ENCODE measurements at regions not wholly inside any gene's neighbourhood (a gene's known extent, or its start where the extent isn't known, plus 50 kb on each side); places are given as distances from the start of the nearest gene placed in this dataset.

DNA sequence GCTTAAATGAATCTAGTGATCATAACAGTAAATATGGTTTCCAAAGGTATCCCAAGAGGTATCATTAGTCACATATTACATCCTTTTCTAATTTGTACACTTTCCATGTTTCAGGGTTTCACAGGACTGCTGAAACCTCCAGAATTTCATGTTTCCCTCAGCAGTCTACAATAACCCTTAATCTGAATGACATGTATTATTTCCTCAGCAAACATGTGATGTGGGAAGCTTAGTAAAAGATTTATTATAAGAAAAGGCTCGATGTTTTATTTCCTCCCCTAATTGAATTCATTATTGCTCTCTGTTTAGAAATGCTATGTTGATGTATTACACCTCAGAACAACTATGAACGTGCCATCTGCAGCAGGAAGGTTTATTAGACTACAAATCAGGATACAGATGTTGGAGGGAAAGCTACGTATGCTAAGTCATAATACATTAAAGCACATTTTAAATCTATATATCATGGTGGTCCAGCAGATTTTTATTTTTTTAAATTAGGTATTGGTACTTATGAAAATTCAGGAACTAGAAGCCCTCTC lies 52.5 kb upstream of the SKAP2 start (continued):
- TF ChIP-seq YY1 (IDR thresholded peaks at IDR 0.05; ENCODE audit: low read depth, low read length) (no peak), JUND (IDR thresholded peaks at IDR 0.05; ENCODE audit: low read length) (no peak)
